SU-DHL-6 (cell line): ENCODE measurements at regions not wholly inside any gene's neighbourhood (a gene's known extent, or its start where the extent isn't known, plus 50 kb on each side); places are given as distances from the start of the nearest gene placed in this dataset.

Experiments
- CTCF ChIP-seq: fragments of 200-600 bp; sonication (generic); IDR thresholded peaks from one replicate; pipeline ENCODE4 v1.5.1; 2017; ENCODE audit warnings: antibody characterized with exemption, mild to moderate bottlenecking, low read length, moderate library complexity; ENCODE audit not compliant: insufficient read depth, poor library complexity, severe bottlenecking
- EZH2phosphoT487 ChIP-seq: fragments of 200-600 bp; sonication (generic), shearing (Covaris generic); conservative IDR thresholded peaks from 2 replicates; pipeline ENCODE4 v1.6.1; 2018; ENCODE audit warnings: mild to moderate bottlenecking, antibody characterized with exemption, low read length, moderate library complexity, mixed read lengths

GRCh38 chr2:183476490-183476889 lies 352.2 kb downstream of the NUP35 start:
- TF ChIP-seq CTCF (no peak), EZH2phosphoT487 (no peak)
